HG02798 (cell line): ENCODE measurements at regions not wholly inside any gene's neighbourhood (a gene's known extent, or its start where the extent isn't known, plus 50 kb on each side); places are given as distances from the start of the nearest gene placed in this dataset.

Experiments used
- ATAC-seq: cut with Tn5 transposase; IDR thresholded peaks from one replicate; pipeline ENCODE4 v1.9.1; 2021; ENCODE audit warnings: mild to moderate bottlenecking; ENCODE audit not compliant: unreplicated experiment, poor library complexity

- no peak for ATAC-seq
Measured at GRCh38 chr18:27414682-27415081, 229.6 kb upstream of the CHST9 start.

- ATAC-seq: no peak
Measured at GRCh38 chr18:27413495-27414401, 228.6 kb upstream of the CHST9 start.

GRCh38 chr18:27412556-27412955 is 227.4 kb upstream of the CHST9 start:
- ATAC-seq: no peak

GRCh38 chr18:27411911-27412310 is 226.8 kb upstream of the CHST9 start:
- ATAC-seq: no peak

- no peak for ATAC-seq
Measured at GRCh38 chr18:27411013-27411412, 225.9 kb upstream of the CHST9 start.

- no peak for ATAC-seq
Measured at GRCh38 chr18:27404855-27405254, 219.7 kb upstream of the CHST9 start.

- ATAC-seq: no peak
Measured at GRCh38 chr18:27400001-27400400, 214.9 kb upstream of the CHST9 start.

- no peak for ATAC-seq
Measured at GRCh38 chr18:27395752-27396151, 210.6 kb upstream of the CHST9 start.

- no peak for ATAC-seq
Measured at GRCh38 chr18:27394687-27395086, 209.6 kb upstream of the CHST9 start.

- no peak for ATAC-seq
Measured at GRCh38 chr18:27382567-27383216, 197.6 kb upstream of the CHST9 start.

- ATAC-seq: peak; percentile 67
Measured at GRCh38 chr18:27378431-27379095, 193.5 kb upstream of the CHST9 start.

GRCh38 chr18:27377251-27377650 is 192.1 kb upstream of the CHST9 start:
- no peak for ATAC-seq

GRCh38 chr18:27372386-27372785 is 187.3 kb upstream of the CHST9 start:
- ATAC-seq: no peak

- ATAC-seq: no peak
Measured at GRCh38 chr18:27366665-27367064, 181.6 kb upstream of the CHST9 start.

GRCh38 chr18:27366151-27366550 is 181.0 kb upstream of the CHST9 start:
- ATAC-seq: no peak

GRCh38 chr18:27363872-27364271 is 178.8 kb upstream of the CHST9 start:
- ATAC-seq: no peak

- ATAC-seq: no peak
Measured at GRCh38 chr18:27361477-27361876, 176.4 kb upstream of the CHST9 start.

GRCh38 chr18:27355308-27355707 is 170.2 kb upstream of the CHST9 start:
- ATAC-seq: no peak

GRCh38 chr18:27353273-27353672 is 168.2 kb upstream of the CHST9 start:
- no peak for ATAC-seq

GRCh38 chr18:27349284-27349882 is 164.3 kb upstream of the CHST9 start:
- ATAC-seq: no peak

GRCh38 chr18:27331606-27332005 is 146.5 kb upstream of the CHST9 start:
- no peak for ATAC-seq
